Mesendoderm (in vitro differentiated cells): ENCODE measurements at regions not wholly inside any gene's neighbourhood (a gene's known extent, or its start where the extent isn't known, plus 50 kb on each side); places are given as distances from the start of the nearest gene placed in this dataset.
"Not testable (repeated sequence)": the region's sequence is repeated elsewhere in the genome, so short reads cannot be mapped to it uniquely, and the experiment has no call there.

Experiments used
- DNase-seq: peaks from one replicate; pipeline ENCODE4 v3.0.0; 2013
- H2AK5ac ChIP-seq: 2 replicates; pipeline ENCODE4 v1.6.1; 2013; ENCODE audit warnings: low read length, inconsistent platforms
- H2BK120ac ChIP-seq: 2 replicates; pipeline ENCODE4 v1.6.1; 2013; ENCODE audit warnings: low read depth, mild to moderate bottlenecking, low read length, moderate library complexity, mixed read lengths
- H2BK15ac ChIP-seq: replicated peaks from 2 replicates; pipeline ENCODE4 v1.6.1; 2013; ENCODE audit warnings: low read depth, mild to moderate bottlenecking, moderate library complexity
- H2BK5ac ChIP-seq: 2 replicates; pipeline ENCODE4 v1.6.1; 2013; ENCODE audit warnings: low read length, inconsistent platforms
- H3K18ac ChIP-seq: 2 replicates; pipeline ENCODE4 v1.6.1; 2013; ENCODE audit warnings: mild to moderate bottlenecking, low read length, mixed read lengths
- H3K23ac ChIP-seq: one replicate; pipeline ENCODE4 v1.6.1; 2013; ENCODE audit warnings: low read length
- H3K27ac ChIP-seq: 2 replicates; pipeline ENCODE4 v1.5.1; 2013; ENCODE audit warnings: low read depth, mild to moderate bottlenecking, inconsistent platforms, low read length, moderate library complexity
- H3K27me3 ChIP-seq: 2 replicates; pipeline ENCODE4 v1.6.1; 2013; ENCODE audit warnings: low read length, control low read depth, mild to moderate bottlenecking, inconsistent platforms; ENCODE audit not compliant: insufficient read depth, poor library complexity
- H3K36me3 ChIP-seq: 2 replicates; pipeline ENCODE4 v1.6.1; 2013; ENCODE audit warnings: low read length, inconsistent platforms; ENCODE audit not compliant: control insufficient read depth, insufficient read depth
- H3K4ac ChIP-seq: one replicate; pipeline ENCODE4 v1.6.1; 2013; ENCODE audit warnings: low read depth, mild to moderate bottlenecking, low read length, moderate library complexity
- H3K4me1 ChIP-seq: 2 replicates; pipeline ENCODE4 v1.6.1; 2013; ENCODE audit warnings: low read depth, low read length, inconsistent platforms; ENCODE audit not compliant: control insufficient read depth
- H3K4me2 ChIP-seq: 2 replicates; pipeline ENCODE4 v1.6.1; 2013; ENCODE audit warnings: low read length
- H3K4me3 ChIP-seq: 2 replicates; pipeline ENCODE4 v1.5.1; 2013; ENCODE audit warnings: mild to moderate bottlenecking, low read length
- H3K56ac ChIP-seq: one replicate; pipeline ENCODE4 v1.6.1; 2013; ENCODE audit warnings: low read length
- H3K79me1 ChIP-seq: 2 replicates; pipeline ENCODE4 v1.6.1; 2013; ENCODE audit warnings: low read length, inconsistent platforms
- H3K79me2 ChIP-seq: 2 replicates; pipeline ENCODE4 v1.6.1; 2013; ENCODE audit warnings: mild to moderate bottlenecking, low read length; ENCODE audit not compliant: control insufficient read depth, insufficient read depth
- H3K9ac ChIP-seq: 2 replicates; pipeline ENCODE4 v1.6.1; 2013; ENCODE audit warnings: low read length, inconsistent platforms
- H4K5ac ChIP-seq: one replicate; pipeline ENCODE4 v1.6.1; 2013; ENCODE audit warnings: low read length
- H4K8ac ChIP-seq: one replicate; pipeline ENCODE4 v1.6.1; 2013; ENCODE audit warnings: low read depth, mild to moderate bottlenecking, control low read depth, low read length, moderate library complexity
- WGBS: extraction: QIAGEN DNeasy Blood & Tissue Kit; methylation state at CpG from one replicate; pipeline ENCODE4 v1.1.7; 2013; ENCODE audit warnings: low lambda C conversion rate, missing lambda C conversion rate; ENCODE audit not compliant: insufficient coverage; ENCODE audit errors: extremely low coverage; 5-methylcytosine and 5-hydroxymethylcytosine counted together

- Histone ChIP-seq H4K5ac (no peak overlapping the region), H3K4me1 (peaks cover 4% of the 10 kb centered on the region), H3K27me3 (no peaks in the 10 kb centered on the region), H4K8ac (no peak overlapping the region), H2BK120ac (no peak overlapping the region), H3K9ac (no peak overlapping the region), H3K79me2 (no peaks in the 10 kb centered on the region), H2AK5ac (no peak overlapping the region), H3K4ac (no peak overlapping the region), H3K23ac (no peak overlapping the region), H3K18ac (no peak overlapping the region), H3K56ac (no peak overlapping the region), H3K79me1 (no peaks in the 10 kb centered on the region), H2BK5ac (no peak overlapping the region), H3K36me3 (no peaks in the 10 kb centered on the region), H2BK15ac (no peak overlapping the region), H3K4me2 (no peak overlapping the region), H3K4me3 (no peak overlapping the region), H3K27ac (no peak overlapping the region)
- WGBS, result no CpG with 5 or more reads among the region's 12 CpGs
- no peak for DNase-seq
Measured at GRCh38 chr15:77863491-77864105, 213.9 kb downstream of the TBC1D2B start.

DNA sequence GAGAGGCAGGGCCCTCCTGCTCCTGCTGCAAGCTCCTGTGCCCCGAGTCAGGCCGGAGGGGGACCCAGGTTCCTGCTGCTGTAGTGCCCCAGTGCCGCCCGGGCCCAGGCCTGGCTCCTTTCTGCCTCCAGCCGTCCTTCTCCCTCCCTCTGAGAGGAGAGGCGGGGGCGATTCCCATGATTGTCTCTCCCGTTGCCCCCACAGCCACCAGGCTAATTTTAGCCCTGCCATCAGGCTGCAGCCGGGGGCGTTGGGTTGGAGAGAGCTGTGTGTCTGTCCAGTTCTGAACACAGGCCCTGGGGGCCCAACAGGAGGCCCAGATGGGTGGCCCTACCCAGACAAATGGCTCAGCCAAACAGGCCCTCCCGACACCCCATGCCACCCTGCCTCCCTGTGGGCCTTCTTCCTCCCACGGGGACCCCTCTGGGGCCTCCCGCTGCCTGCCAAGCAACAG, 214.8 kb downstream of the TBC1D2B start:
- WGBS, result no CpG with 5 or more reads among the region's 13 CpGs
- Histone ChIP-seq H3K79me2 (no peaks in the 10 kb centered on the region), H3K4me1 (peaks cover 4% of the 10 kb centered on the region), H3K4me3 (no peak overlapping the region), H3K27me3 (no peaks in the 10 kb centered on the region), H3K79me1 (no peaks in the 10 kb centered on the region), H4K8ac (no peak overlapping the region), H2BK5ac (no peak overlapping the region), H2BK15ac (no peak overlapping the region), H2AK5ac (no peak overlapping the region), H3K36me3 (no peaks in the 10 kb centered on the region), H3K4me2 (no peak overlapping the region), H4K5ac (no peak overlapping the region), H3K23ac (no peak overlapping the region), H3K56ac (no peak overlapping the region), H3K27ac (no peak overlapping the region), H3K4ac (no peak overlapping the region), H3K18ac (no peak overlapping the region), H2BK120ac (no peak overlapping the region), H3K9ac (no peak overlapping the region)
- DNase-seq, result no peak

DNA sequence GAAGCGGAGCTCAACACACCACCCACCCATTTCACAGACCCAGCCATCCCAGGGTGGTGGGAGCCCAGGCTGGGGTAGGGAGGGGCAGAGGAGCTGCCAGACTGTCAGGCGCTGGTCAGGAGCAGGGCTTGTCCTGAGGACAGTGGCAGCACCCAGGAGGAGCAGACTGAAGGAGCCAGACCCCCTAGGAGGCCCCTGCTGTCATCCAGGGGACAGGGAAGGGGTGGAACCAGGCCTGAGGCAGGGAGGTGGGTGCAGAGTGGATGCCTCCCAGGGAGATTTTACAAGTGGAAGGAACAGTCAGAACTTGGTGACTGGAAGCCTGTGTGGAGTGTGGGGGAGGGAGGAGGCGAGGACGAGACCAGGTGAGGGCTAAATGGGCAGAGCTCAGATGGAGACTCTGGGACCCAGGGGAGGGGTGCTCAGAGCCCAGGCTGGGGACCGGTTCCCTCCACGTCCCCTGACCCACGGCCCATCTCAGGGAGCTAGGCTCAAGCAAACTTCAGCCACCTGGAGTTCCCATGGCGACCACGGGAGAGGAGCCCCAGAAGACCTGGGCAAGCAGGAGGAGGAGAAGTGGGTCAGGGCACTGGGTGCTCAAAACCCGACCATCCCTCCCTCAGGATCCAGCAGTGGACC, 215.4 kb downstream of the TBC1D2B start:
- H3K36me3 ChIP-seq, H3K79me1 ChIP-seq, H2AK5ac ChIP-seq, H3K18ac ChIP-seq, H3K27me3 ChIP-seq, H3K4me1 ChIP-seq, H3K27ac ChIP-seq, H2BK5ac ChIP-seq, H3K4me3 ChIP-seq, DNase-seq, H3K9ac ChIP-seq, H2BK120ac ChIP-seq, H3K79me2 ChIP-seq, H4K5ac ChIP-seq, H3K56ac ChIP-seq, H3K4me2 ChIP-seq, H4K8ac ChIP-seq, H2BK15ac ChIP-seq, H3K23ac ChIP-seq, H3K4ac ChIP-seq: not testable (repeated sequence)
- WGBS, result no CpG with 5 or more reads among the region's 10 CpGs

DNA sequence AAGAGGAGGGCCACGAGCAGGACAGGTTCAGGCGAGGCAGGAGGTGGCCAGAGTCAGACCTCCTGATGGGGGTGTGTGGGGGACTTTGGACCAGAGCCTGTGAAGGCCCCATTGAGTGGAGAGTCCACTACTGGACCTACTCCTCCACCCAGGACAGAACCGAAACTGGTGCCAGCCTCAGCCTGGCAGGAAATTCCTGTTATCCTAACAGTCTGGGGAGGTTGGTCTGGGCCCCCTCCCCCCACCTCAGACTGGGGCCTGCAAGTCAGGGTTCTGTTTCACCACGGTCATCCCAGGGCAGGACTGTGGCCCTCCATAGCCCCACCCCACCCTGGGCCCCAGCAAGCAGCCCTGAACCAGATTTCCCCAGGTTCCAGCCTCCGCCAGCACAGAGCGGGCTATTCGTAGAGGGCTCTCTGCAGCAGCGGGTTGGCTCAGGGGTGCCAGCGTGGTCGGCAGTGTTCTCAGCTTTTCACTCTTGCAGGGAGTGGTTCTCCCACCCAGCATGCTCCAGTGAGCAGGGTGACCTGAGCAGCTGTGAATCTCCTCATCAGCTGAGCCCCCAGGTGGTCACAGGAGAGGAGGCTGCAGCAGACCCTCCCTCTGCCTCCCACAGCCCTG, 217.3 kb downstream of the TBC1D2B start:
- Histone ChIP-seq H3K27me3 (no peaks in the 10 kb centered on the region), H3K4me1 (peaks cover 11% of the 10 kb centered on the region), H2AK5ac (no peak overlapping the region)

GRCh38 chr15:77859491-77860060, 217.9 kb downstream of the TBC1D2B start:
- Histone ChIP-seq H3K23ac (no peak overlapping the region), H2AK5ac (no peak overlapping the region), H3K36me3 (no peaks in the 10 kb centered on the region), H3K27me3 (no peaks in the 10 kb centered on the region), H3K18ac (no peak overlapping the region), H3K4me2 (no peak overlapping the region), H3K4ac (no peak overlapping the region), H4K8ac (no peak overlapping the region), H3K27ac (no peak overlapping the region), H2BK5ac (no peak overlapping the region), H2BK15ac (no peak overlapping the region), H3K79me1 (no peaks in the 10 kb centered on the region), H3K4me3 (no peak overlapping the region), H3K4me1 (peaks cover 11% of the 10 kb centered on the region), H3K9ac (no peak overlapping the region), H3K56ac (peak overlapping the region; percentile 9), H4K5ac (no peak overlapping the region), H3K79me2 (no peaks in the 10 kb centered on the region), H2BK120ac (no peak overlapping the region)
- no CpG with 5 or more reads among the region's 2 CpGs for whole genome bisulfite sequencing
- DNase-seq, result peak; percentile 49

More for the DNA sequence above, 217.3 kb downstream of the TBC1D2B start:
- no peak overlapping the region for H3K18ac ChIP-seq
- H3K79me2 ChIP-seq, result no peaks in the 10 kb centered on the region
- H4K8ac ChIP-seq, result no peak overlapping the region
- no peak overlapping the region for H3K27ac ChIP-seq
- peak overlapping the region; percentile 9 for H3K56ac ChIP-seq
- no peak overlapping the region for H3K23ac ChIP-seq
- no peak overlapping the region for H3K9ac ChIP-seq
- WGBS, result no CpG with 5 or more reads among the region's 10 CpGs
- no peaks in the 10 kb centered on the region for H3K36me3 ChIP-seq
- no peak overlapping the region for H2BK120ac ChIP-seq
- DNase-seq, result no peak
- no peak overlapping the region for H4K5ac ChIP-seq
- H3K4ac ChIP-seq, result no peak overlapping the region
- H3K4me3 ChIP-seq, result no peak overlapping the region
- H3K4me2 ChIP-seq, result no peak overlapping the region
- H3K79me1 ChIP-seq, result no peaks in the 10 kb centered on the region
- no peak overlapping the region for H2BK15ac ChIP-seq
- H2BK5ac ChIP-seq, result no peak overlapping the region
